ENCODE measurements at regions not wholly inside any gene's neighbourhood (a gene's known extent, or its start where the extent isn't known, plus 50 kb on each side); places are given as distances from the start of the nearest gene placed in this dataset.
"Not testable (repeated sequence)": the region's sequence is repeated elsewhere in the genome, so short reads cannot be mapped to it uniquely, and the experiment has no call there.

DNA sequence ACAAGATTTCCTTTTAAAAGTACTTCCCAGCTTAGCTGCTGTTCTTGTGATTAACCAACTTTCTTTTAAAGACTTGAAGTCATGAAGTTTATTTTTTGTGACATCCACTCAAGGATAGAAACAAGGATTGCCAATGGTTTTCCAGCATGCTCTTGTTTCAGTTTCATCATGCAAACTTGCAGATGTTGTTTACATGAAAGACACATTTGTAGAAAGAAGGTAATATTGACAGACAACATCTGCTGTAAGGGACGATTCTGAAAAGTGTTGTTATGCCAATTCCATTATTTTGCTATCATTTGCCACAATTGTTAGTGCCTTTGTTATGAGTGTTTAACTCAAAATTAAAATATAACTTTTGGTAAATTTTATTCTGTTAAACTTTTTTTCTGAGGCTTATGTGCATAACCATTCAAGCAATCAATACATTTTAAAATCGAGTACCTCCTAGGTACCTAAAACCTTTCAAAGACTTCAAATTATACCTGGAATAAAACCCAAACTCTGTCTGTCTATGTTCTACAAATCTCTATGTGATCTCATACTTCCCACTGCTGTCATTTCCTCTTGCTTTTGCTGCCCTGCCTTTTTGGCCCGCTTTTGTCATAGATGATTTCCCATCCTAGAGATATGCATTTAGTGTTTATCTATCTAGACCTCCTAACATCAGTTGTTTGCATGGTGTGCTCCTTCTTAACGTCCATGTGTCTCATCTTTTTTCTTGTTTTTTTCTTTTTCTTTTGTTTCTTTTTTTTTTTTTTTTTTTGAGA, 630.4 kb downstream of the NR2F2 start:
- H3K36me3 Mint-ChIP-seq (ENCODE audit: low read depth): no peaks in the 10 kb centered on the region
- H3K27me3 Mint-ChIP-seq: no peaks in the 10 kb centered on the region
- H3K4me3 Mint-ChIP-seq: no peak overlapping the region
- no peaks in the 10 kb centered on the region for H3K4me1 Mint-ChIP-seq
- ATAC-seq (no peak), DNase-seq (no peak)
- no peak overlapping the region for H3K27ac Mint-ChIP-seq
- H3K9me3 ChIP-seq (ENCODE audit: control insufficient read depth, low read length, poor library complexity, severe bottlenecking): peaks cover 4% of the 10 kb centered on the region

- Mint-ChIP-seq H3K4me1 (no peaks in the 10 kb centered on the region), H3K27me3 (no peaks in the 10 kb centered on the region), H3K4me3 (no peak overlapping the region), H3K27ac (no peak overlapping the region), H3K36me3 (ENCODE audit: low read depth) (no peaks in the 10 kb centered on the region)
- no peak for ATAC-seq
- no peaks in the 10 kb centered on the region for H3K9me3 ChIP-seq (ENCODE audit: control insufficient read depth, low read length, poor library complexity, severe bottlenecking)
- no peak for DNase-seq
Measured at GRCh38 chr15:96966554-96966953, 636.1 kb downstream of the NR2F2 start.

DNA sequence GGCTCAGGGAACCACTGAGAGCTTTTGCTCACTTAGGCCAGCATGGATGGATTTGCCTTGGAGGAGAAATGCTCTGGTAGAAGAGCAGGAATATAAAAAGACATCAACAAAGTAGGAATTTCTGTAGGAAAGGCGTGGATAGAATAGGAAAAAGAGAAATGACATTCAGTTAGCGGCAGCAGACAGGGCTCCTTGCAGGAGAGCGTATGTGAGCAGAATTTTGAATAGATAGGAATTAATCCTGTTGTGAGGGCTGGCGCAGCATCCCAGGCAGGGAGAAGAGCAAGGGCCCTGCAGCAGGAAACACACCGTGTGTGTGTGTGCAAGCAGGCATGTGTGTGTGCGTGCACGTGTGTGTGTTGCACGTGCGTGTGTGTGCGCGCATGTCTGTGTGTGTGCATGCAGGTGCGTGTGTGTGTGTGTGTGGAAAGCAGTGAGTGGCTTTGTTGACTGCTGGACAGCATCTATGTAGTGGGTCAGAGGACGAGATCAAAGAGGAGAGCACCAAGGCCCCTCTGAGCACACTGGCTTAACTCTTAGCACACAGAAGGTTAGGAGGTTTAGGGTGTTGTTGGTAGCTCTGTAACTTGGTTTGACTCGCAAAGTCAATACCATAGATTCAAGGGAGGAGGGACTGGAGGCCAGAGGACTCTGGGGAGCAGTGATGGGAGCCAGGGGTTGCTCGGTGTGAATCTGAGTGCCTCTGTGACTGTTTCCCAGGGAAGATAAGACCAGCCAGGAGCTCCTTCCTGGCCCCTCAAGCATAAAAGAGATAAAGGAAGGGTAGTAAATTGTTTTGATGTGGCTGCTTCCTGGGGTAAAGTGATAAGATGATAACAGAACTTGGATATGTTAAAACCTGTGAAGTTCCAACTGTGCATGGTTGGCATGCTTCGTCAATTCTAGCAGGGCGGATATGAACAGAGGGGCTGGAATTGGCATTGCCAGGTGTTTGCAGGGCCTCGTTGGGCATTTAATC, 639.5 kb downstream of the NR2F2 start:
- Mint-ChIP-seq H3K4me3 (no peak overlapping the region), H3K4me1 (no peaks in the 10 kb centered on the region), H3K36me3 (ENCODE audit: low read depth) (no peaks in the 10 kb centered on the region), H3K27me3 (no peaks in the 10 kb centered on the region), H3K27ac (no peak overlapping the region)
- H3K9me3 ChIP-seq (ENCODE audit: control insufficient read depth, low read length, poor library complexity, severe bottlenecking): no peaks in the 10 kb centered on the region
- ATAC-seq: no peak
- DNase-seq: no peak

DNA sequence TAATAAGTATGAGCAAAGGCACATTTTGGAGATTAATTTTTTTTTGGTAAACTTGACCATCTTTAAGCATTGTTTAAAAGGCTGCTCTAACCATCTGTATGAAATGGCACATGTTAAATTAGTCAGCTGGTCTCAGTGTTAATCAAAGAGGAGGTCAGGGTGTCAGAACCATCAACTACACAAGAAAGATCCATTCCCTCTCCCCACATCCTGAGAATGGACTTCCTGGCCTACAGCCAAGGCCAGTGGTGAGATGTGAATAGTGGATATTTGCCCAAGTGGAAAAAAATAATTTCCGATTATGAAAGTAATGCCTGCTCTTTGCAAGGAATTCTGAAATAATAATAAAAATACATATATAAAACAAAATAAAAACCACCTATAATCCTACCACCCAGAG, 641.7 kb downstream of the NR2F2 start:
- H3K9me3 ChIP-seq (ENCODE audit: control insufficient read depth, low read length, poor library complexity, severe bottlenecking): no peaks in the 10 kb centered on the region
- DNase-seq (no peak), ATAC-seq (no peak)
- Mint-ChIP-seq H3K4me1 (no peaks in the 10 kb centered on the region), H3K4me3 (no peak overlapping the region), H3K36me3 (ENCODE audit: low read depth) (no peaks in the 10 kb centered on the region), H3K27me3 (no peaks in the 10 kb centered on the region), H3K27ac (no peak overlapping the region)

DNA sequence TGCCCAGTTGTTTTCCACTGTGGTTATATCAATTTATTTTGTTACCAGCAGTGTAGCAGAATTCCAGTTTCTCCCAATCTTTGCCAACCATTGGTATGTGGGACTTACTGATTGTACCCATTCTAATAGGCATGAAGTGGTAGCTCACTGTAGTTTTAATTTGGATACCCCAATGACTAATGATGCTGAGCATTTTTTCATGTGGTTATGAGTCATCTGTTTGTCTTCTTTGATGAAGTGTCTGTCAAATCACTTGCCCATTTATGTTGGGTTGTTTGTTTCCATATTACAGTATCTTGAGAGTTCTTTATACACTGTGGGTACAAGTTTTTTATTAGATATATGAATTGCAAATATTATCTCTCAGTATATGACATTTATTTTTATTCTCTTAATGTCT, 644.3 kb downstream of the NR2F2 start:
- no peaks in the 10 kb centered on the region for H3K4me1 Mint-ChIP-seq
- DNase-seq (no peak), ATAC-seq (no peak)
- H3K4me3 Mint-ChIP-seq: no peak overlapping the region
- no peaks in the 10 kb centered on the region for H3K27me3 Mint-ChIP-seq
- no peaks in the 10 kb centered on the region for H3K9me3 ChIP-seq (ENCODE audit: control insufficient read depth, low read length, poor library complexity, severe bottlenecking)
- no peak overlapping the region for H3K27ac Mint-ChIP-seq
- H3K36me3 Mint-ChIP-seq (ENCODE audit: low read depth): no peaks in the 10 kb centered on the region

DNA sequence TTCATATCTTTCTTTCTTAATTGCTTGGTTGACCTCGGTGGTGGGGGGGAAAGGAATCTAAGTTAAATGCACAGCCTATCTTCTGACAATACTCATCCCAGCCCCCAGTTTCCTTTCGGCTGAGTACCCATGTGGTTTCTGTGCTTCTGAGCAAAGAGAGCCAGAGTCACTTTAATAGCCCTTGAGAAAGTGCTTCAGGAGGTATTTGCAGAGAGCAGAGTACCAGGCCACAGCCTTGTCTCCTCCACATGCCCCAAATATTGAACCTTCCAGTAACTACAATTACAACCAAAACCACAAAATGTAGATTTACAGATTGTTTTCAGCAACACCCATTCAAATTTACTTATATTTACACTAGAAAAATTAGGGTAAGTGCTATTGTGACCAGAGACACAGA, 647.4 kb downstream of the NR2F2 start:
- H3K9me3 ChIP-seq (ENCODE audit: control insufficient read depth, low read length, poor library complexity, severe bottlenecking): no peaks in the 10 kb centered on the region
- ATAC-seq (no peak), DNase-seq (no peak)
- no peak overlapping the region for H3K4me3 Mint-ChIP-seq
- H3K27me3 Mint-ChIP-seq: no peaks in the 10 kb centered on the region
- H3K36me3 Mint-ChIP-seq (ENCODE audit: low read depth): no peaks in the 10 kb centered on the region
- H3K27ac Mint-ChIP-seq: no peak overlapping the region
- no peaks in the 10 kb centered on the region for H3K4me1 Mint-ChIP-seq

DNA sequence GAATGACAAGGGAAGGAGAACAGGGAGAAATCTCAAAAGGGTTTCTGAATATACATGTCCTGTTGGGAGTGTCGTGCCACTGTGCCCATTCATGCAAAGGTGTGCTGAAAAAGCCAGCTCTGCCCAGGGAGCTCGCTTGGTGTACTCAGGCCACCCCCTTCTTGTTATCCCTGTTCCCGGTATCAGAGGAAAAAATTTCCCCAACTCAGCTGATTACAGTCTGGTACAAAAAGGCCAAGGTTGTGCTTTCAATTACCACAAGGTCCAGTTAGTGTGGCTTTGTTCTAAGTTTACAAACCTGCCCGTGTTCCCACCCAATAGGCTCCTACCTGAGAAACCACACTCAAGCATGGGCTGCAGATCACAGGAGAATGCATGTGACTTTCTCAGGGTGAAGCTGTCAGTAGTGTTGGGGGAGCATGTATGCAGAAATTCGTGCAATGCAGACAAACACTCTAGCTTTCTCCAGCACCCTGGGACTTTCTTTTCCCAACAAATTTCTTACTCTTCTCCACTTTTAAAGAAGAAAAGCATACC, 648.5 kb downstream of the NR2F2 start:
- DNase-seq: no peak
- Mint-ChIP-seq H3K27me3 (no peaks in the 10 kb centered on the region), H3K4me1 (no peaks in the 10 kb centered on the region), H3K27ac (no peak overlapping the region), H3K36me3 (ENCODE audit: low read depth) (no peaks in the 10 kb centered on the region), H3K4me3 (no peak overlapping the region)
- ATAC-seq: no peak
- no peaks in the 10 kb centered on the region for H3K9me3 ChIP-seq (ENCODE audit: control insufficient read depth, low read length, poor library complexity, severe bottlenecking)

DNA sequence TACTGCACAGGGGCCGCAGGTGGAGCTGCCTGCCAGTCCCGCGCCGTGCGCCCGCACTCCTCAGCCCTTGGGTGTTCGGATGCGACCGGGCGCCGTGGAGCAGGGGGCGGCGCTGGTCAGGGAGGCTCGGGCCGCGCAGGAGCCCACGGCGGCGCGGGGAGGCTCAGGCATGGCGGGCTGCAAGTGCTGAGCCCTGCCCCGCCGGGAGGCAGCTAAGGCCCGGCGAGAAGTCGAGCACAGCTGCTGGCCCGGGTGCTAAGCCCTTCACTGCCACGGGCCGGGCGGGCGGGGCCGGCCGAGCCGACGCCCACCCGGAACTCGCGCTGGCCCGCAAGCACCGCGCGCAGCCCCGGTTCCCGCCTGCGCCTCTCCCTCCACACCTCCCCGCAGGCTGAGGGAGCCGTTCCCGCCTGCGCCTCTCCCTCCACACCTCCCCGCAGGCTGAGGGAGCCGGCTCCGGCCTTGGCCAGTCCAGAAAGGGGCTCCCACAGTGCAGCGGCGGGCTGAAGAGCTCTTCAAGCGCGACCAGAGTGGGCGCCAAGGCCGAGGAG, 653.7 kb downstream of the NR2F2 start:
- H3K27ac Mint-ChIP-seq; H3K9me3 ChIP-seq (ENCODE audit: control insufficient read depth, low read length, poor library complexity, severe bottlenecking); H3K36me3 Mint-ChIP-seq (ENCODE audit: low read depth); H3K27me3 Mint-ChIP-seq; H3K4me1 Mint-ChIP-seq; H3K4me3 Mint-ChIP-seq; ATAC-seq; DNase-seq: not testable (repeated sequence)

DNA sequence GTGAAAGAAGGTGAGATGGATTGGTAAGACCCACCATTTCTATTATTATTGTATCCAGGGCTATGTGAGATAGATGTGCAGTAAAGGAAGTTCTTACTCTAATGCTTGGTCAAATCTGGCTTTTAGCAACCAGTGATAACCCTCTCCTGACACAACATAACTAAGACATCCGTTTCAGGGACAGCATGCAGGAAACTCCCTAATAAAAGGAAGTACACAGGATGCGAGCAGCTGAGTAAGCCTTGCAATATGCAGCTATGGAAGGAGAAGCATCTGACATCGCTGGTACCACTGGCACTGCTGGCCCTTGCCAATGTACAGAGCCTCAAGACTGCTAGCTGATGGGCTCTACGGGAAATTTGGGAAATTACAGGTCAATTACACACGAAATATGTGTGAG, 662.3 kb downstream of the NR2F2 start:
- H3K9me3 ChIP-seq (ENCODE audit: control insufficient read depth, low read length, poor library complexity, severe bottlenecking): no peaks in the 10 kb centered on the region
- H3K36me3 Mint-ChIP-seq (ENCODE audit: low read depth): no peaks in the 10 kb centered on the region
- no peaks in the 10 kb centered on the region for H3K27me3 Mint-ChIP-seq
- no peak overlapping the region for H3K4me3 Mint-ChIP-seq
- no peak overlapping the region for H3K27ac Mint-ChIP-seq
- DNase-seq (no peak), ATAC-seq (no peak)
- no peaks in the 10 kb centered on the region for H3K4me1 Mint-ChIP-seq

DNA sequence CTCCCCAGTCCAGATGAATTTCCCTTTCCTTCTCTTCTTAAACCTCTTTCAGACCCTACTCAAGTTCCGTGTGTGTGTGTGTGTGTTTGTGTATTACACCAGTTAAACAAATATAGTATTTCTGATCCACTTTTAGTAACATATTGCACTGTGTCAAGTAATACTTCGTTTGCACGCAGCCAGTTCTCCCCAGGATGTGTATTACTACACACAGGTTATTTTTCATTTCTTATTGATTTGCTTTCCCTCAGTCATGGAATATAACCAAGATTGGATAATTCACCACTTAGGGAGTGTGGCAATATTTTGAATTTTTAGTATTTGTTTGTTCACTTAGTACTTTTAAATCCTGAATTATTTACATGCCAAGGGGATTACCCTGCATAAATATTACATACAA, 667.0 kb downstream of the NR2F2 start:
- H3K27ac Mint-ChIP-seq: no peak overlapping the region
- ATAC-seq: no peak
- no peak for DNase-seq
- H3K4me3 Mint-ChIP-seq: no peak overlapping the region
- no peaks in the 10 kb centered on the region for H3K4me1 Mint-ChIP-seq
- H3K9me3 ChIP-seq (ENCODE audit: control insufficient read depth, low read length, poor library complexity, severe bottlenecking): no peaks in the 10 kb centered on the region
- H3K27me3 Mint-ChIP-seq: no peaks in the 10 kb centered on the region
- H3K36me3 Mint-ChIP-seq (ENCODE audit: low read depth): no peaks in the 10 kb centered on the region

GRCh38 chr15:97009031-97009431, 678.5 kb downstream of the NR2F2 start:
- peaks cover 2% of the 10 kb centered on the region for H3K36me3 Mint-ChIP-seq (ENCODE audit: low read depth)
- ATAC-seq: no peak
- no peaks in the 10 kb centered on the region for H3K9me3 ChIP-seq (ENCODE audit: control insufficient read depth, low read length, poor library complexity, severe bottlenecking)
- no peak overlapping the region for H3K27ac Mint-ChIP-seq
- no peak for DNase-seq
- no peak overlapping the region for H3K4me3 Mint-ChIP-seq
- H3K4me1 Mint-ChIP-seq: no peaks in the 10 kb centered on the region
- H3K27me3 Mint-ChIP-seq: no peaks in the 10 kb centered on the region

DNA sequence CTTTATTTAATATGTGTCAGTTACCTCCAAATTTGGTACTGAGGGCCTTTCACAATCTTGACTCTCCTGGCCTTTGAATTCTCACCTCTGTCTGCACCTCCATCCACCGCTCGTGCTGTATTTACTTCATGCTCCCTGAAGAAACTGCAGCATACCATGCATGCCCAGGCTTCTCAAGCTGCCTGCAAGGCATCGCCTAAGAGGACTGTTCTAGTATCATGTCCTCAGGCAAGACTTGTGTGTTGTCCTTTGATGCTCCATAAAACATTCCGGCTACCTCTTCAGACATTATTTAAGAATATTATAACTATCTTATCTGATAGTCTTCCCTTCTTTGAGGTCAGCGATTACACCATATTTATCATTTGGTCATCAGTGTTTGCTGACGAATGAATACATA, 682.5 kb downstream of the NR2F2 start:
- no peaks in the 10 kb centered on the region for H3K9me3 ChIP-seq (ENCODE audit: control insufficient read depth, low read length, poor library complexity, severe bottlenecking)
- no peak overlapping the region for H3K4me3 Mint-ChIP-seq
- H3K36me3 Mint-ChIP-seq (ENCODE audit: low read depth): no peaks in the 10 kb centered on the region
- no peak overlapping the region for H3K27ac Mint-ChIP-seq
- H3K4me1 Mint-ChIP-seq: no peaks in the 10 kb centered on the region
- H3K27me3 Mint-ChIP-seq: no peaks in the 10 kb centered on the region
- ATAC-seq (no peak), DNase-seq (no peak)

DNA sequence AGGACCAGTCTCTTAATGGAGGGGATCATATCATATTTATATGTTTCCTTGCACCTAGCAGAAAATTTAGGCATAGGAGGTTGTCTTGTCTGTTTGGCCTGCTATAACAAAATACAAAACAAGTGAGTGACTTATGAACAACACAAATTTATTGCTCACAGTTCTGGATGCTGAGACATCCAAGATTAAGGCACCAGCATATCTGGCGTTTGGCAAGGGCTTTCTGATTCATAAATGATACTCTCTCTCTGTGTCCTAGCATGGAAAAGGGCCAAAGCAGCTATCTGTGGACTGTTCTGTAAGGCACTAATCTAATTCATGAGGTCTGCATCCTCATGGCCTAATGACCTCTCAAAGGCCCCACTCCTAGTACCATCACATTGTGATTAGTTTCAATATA, 683.0 kb downstream of the NR2F2 start:
- no peaks in the 10 kb centered on the region for H3K9me3 ChIP-seq (ENCODE audit: control insufficient read depth, low read length, poor library complexity, severe bottlenecking)
- no peak overlapping the region for H3K27ac Mint-ChIP-seq
- DNase-seq (no peak), ATAC-seq (no peak)
- H3K36me3 Mint-ChIP-seq (ENCODE audit: low read depth): no peaks in the 10 kb centered on the region
- H3K27me3 Mint-ChIP-seq: no peaks in the 10 kb centered on the region
- no peak overlapping the region for H3K4me3 Mint-ChIP-seq
- no peaks in the 10 kb centered on the region for H3K4me1 Mint-ChIP-seq
